RCC 7860 (cell line): ENCODE measurements at regions not wholly inside any gene's neighbourhood (a gene's known extent, or its start where the extent isn't known, plus 50 kb on each side); places are given as distances from the start of the nearest gene placed in this dataset.
"Not testable (repeated sequence)": the region's sequence is repeated elsewhere in the genome, so short reads cannot be mapped to it uniquely, and the experiment has no call there.

Experiments used
- DNase-seq: peaks from one replicate; pipeline ENCODE4 v3.0.0-alpha.2; 2015; ENCODE audit warnings: low spot score
- FAIRE-seq: peaks from 2 replicates; lab custom pipeline; 2012; peaks lifted over from hg19 to GRCh38; lab: Jason Lieb, UNC

DNA sequence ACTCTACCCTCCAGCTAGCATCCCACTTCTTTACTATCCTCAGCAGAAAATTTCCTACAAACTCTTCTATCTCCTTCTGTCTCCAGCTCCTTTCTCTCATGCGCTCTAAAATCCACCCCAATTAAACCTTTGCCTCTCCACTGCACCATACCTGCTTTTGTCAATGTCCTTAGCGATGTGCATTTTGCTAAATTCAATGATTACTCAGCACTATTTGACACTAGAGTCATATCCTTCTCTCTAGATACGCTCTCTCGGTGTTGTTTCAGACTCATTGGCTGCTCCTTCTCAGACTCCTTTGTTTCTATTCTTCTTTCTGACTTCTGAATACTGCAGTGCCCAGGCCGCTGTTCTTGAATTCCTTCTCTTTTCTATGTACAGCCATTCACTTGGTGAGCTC lies 144.2 kb downstream of the HLX start:
- FAIRE-seq = no peak
- no peak for DNase-seq

GRCh38 chr1:221025501-221025900 lies 146.3 kb downstream of the HLX start:
- DNase-seq (no peak), FAIRE-seq (no peak)

GRCh38 chr1:221025956-221026355 lies 146.7 kb downstream of the HLX start:
- peak; percentile 95 for FAIRE-seq
- peak; percentile 84 for DNase-seq

- no peak for DNase-seq
- FAIRE-seq = no peak
These were observed 150.9 kb downstream of the HLX start for GRCh38 chr1:221029981-221030649.

DNA sequence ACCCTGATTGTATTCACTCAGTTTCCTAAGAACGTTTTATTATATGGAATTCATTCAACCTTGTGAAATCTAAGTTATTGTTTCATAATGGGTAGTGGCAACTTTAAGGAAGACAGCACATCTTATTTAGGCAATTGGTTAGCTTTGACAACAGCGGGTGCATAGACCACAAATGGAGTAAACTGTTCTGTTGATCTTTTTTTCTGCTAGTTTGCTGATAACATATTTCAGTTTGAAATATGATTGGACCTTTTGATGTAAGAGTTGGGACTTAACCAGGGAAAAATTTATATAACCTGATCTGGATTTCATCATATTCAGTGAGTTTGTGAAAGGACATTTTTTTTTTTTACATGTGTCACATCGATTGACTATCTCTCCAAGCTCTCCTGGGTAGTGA lies 151.7 kb downstream of the HLX start:
- FAIRE-seq (no peak), DNase-seq (no peak)

- peak; percentile 62 for FAIRE-seq
- DNase-seq = no peak
These were observed 152.4 kb downstream of the HLX start for GRCh38 chr1:221031458-221032203.

DNA sequence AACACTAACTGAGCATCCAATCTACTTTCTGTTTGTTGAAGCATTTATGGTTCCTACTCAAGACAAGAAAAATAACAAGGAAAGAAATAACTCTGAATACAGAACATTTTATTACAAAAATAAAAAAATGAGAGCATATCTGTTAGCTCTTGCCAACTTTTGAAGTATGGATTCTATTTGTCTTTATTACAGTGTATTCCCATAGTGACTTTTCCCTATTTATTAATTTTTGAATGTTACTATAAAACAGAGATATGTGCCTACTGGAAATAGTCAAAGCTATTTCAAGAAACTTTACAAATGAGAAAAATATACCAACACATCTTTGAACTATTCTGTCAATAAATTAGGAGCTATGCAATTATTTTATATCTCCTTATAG lies 153.0 kb downstream of the HLX start:
- DNase-seq = no peak
- no peak for FAIRE-seq

DNA sequence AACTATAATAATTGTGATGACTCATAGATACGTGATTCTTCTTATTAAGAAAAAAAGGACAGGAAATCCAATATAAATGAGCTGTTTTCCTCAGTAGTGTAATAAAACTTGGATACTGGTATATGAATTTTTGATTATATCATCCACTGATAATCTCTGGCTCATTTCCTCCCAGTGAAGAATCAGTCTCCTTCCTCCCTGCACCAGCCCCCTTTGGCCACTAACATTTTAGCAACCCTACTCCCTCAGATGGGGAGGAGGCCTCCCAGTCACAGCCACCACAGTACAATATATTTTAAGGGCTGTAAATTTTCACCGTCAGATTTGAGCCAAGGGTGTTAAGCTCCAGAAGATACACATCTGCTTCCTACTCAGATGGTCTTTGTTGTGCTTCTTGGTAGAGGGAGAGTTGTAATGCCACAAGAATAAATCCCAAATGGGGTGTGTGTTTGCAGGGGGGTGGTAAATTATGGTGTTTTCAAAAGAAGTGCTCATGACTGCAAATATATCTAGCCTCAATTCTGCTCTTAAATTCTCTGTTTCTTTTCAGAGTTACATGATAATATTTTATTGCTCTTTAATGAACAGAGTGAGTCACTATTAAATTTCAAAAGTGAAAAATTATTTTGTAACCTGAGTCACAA lies 153.5 kb downstream of the HLX start:
- DNase-seq (no peak), FAIRE-seq (no peak)

DNA sequence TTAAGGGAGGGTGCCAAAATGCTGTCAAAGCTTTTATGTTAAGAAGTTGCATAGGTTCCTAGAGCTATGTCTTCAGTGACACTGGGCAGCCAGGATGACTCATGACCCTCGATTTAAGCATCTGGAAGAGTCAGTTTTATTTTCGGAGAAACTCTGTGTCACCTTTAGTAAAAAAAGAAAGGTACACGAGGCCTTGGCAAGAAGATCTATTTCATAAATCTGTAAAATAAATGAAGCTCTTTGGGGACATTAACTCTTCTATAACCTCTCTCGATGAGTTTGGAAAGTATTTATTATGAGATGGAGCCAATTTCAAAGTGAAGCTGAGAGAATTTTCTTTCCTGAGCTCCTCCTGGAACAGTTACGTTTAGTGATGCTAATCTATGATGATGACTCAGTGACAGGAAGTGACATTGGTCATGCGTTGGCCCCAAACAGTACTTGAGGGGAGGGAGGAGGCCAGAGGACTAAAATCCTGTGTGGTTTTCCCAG lies 156.5 kb downstream of the HLX start:
- DNase-seq (peak; percentile 83), FAIRE-seq (peak; percentile 83)

- DNase-seq (peak; percentile 24), FAIRE-seq (peak; percentile 71)
These were observed 160.4 kb downstream of the HLX start for GRCh38 chr1:221039616-221040015.

GRCh38 chr1:221040101-221040500 lies 160.9 kb downstream of the HLX start:
- FAIRE-seq = no peak

GRCh38 chr1:221040691-221041285 lies 161.5 kb downstream of the HLX start:
- FAIRE-seq = no peak
- DNase-seq = no peak

More at GRCh38 chr1:221040101-221040500, 160.9 kb downstream of the HLX start:
- DNase-seq = no peak

DNA sequence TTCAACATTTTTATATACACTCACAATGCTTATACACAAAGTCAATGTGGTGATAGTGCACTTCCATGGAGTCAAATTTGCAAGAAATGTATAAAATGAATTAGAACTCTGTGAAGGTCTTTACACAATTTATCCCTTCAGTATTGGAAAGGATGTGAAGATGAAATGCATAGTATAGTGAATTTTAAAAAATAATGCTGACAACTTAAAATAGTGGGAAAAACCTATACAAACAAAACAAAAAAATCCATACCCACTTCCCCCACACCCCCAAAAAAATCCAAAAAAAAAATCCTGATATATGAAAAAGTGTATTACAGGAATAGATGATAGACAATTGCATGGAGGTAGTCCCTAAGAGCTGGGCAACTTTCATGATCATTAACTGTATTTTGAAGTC lies 165.3 kb downstream of the HLX start:
- DNase-seq (no peak), FAIRE-seq (no peak)

DNA sequence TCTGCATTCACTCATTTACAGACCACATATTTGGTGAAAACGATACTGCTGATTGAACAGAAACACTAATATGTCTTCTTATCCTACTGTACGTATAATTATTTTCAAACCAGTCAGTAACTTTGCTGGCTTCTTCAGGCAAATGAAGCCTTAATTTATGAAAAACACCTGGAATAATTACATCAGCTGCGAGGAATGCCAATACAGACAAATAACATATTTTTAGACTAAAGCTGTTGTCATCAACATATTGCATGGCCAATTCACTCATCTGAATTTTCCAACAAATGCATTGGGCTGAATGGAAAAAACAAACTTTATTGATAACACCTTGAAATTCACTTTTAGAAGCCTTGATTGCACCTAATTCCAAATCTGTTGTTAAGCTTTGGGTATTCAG lies 165.9 kb downstream of the HLX start:
- FAIRE-seq (no peak), DNase-seq (no peak)

GRCh38 chr1:221045842-221046831 lies 166.9 kb downstream of the HLX start:
- DNase-seq = no peak
- FAIRE-seq = no peak

DNA sequence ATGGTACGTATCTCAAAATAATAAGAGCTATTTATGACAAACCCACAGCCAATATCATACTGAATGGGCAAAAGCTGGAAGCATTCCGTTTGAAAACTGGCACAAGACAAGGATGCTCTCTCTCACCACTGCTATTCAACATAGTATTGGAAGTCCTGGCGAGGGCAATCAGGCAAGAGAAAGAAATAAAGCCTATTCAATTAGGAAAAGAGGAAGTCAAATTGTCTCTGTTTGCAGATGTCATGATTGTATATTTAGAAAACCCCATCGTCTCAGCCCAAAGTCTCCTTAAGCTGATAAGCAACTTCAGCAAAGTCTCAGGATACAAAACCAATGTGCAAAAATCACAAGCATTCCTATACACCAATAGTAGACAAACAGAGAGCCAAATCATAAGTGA lies 172.1 kb downstream of the HLX start:
- not testable (repeated sequence) for DNase-seq, FAIRE-seq

DNA sequence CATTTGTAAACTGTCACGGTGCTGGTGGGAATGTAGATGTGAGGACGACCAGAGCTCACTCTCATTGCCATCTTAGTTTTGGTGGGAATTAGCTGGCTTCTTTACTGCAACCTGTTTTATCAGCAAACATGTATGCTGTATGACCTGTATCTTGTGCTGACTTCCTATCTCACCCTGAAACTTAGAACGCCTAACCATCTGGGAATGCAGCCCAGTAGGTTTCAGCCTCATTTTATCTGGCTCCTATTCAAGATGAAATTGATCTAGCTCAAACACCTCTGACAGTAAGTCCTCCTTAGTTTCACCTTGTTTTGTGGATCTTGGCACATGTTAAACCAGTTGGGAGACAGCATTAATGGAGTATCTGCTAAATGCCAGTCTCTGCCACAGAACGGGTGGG lies 174.6 kb downstream of the HLX start:
- DNase-seq (no peak), FAIRE-seq (no peak)

DNA sequence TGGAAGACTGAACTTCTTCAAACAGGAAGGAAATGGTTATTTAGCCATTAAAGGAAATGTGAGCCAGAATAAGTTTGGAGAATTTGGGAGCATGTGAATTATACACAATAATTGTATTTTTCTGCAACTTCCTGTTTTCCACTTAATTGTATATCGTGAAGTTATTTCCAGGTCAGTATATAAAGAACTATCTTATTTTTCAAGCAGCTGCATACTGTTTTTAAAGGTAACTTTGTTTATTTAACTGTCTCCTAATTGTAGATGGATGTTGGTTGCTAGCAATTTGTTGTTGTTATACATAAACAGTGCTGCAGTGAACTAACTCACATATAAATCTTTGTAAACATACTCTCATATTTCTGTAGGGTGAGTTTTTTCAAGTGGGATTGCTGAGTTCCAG lies 180.3 kb downstream of the HLX start:
- DNase-seq (no peak), FAIRE-seq (no peak)

DNA sequence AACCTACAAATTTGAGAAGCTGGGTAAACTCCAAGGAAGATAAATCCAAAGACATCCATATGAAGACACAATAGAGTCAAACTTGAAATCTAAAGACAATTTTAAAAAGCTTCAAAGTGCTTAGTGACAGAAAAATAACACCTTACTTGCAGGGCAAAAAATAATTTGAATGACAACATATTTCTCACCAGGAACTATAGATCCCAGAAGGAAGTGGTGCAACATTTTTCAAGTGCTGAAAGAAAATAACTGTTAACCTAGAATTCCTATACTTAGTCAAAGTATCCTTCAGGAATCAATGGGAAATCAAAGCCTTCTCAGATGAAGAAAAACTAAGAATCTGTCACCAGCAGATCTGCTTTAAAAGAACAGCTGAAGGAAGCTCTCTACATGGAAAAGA lies 184.4 kb downstream of the HLX start:
- FAIRE-seq = no peak
- no peak for DNase-seq

GRCh38 chr1:221066351-221067001 lies 187.2 kb downstream of the HLX start:
- FAIRE-seq = no peak

More at GRCh38 chr1:221066351-221067001, 187.2 kb downstream of the HLX start:
- DNase-seq = no peak
